AG04449 (cell line): ENCODE measurements at regions not wholly inside any gene's neighbourhood (a gene's known extent, or its start where the extent isn't known, plus 50 kb on each side); places are given as distances from the start of the nearest gene placed in this dataset.
A peak's percentile ranks its signal among the peaks of the same experiment; 100 is the strongest.

Experiments used
- CTCF ChIA-PET: fragments of 350-600 bp; formaldehyde crosslinking; extraction: SDS; loops from one replicate; lab custom pipeline; 2021; ENCODE audit warnings: antibody characterized with exemption; lab: Yijun Ruan, JAX
- POLR2A ChIA-PET: fragments of 400-600, 350-600 bp; formaldehyde crosslinking; extraction: SDS; loops from one replicate; lab custom pipeline; 2020; ENCODE audit warnings: antibody characterized with exemption, inconsistent platforms; lab: Yijun Ruan, JAX
- DNase-seq: peaks from one replicate; pipeline ENCODE4 v3.0.0-alpha.2; 2010; ENCODE audit warnings: low read depth, low spot score
- H3K4me3 ChIP-seq: 2 replicates; pipeline ENCODE4 v1.5.1; 2011; ENCODE audit warnings: low read depth, mild to moderate bottlenecking, control low read depth, low read length
- TF ChIP-seq, protein P1 (sequence below): IDR thresholded peaks from one replicate; pipeline ENCODE4 v1.5.1; 2011; ENCODE audit warnings: mild to moderate bottlenecking, moderate library complexity, low read length, control low read depth, inconsistent platforms; ENCODE audit not compliant: insufficient read depth; ENCODE audit errors: missing control alignments

- no peak overlapping the region for H3K4me3 ChIP-seq
- DNase-seq = peak; percentile 37
- ChIA-PET POLR2A (interaction anchor here (1.1 kb wide), 1 partner anchor 102 kb away, joined by 3 read pairs; no protein-coding TSS in a partner anchor), CTCF (no interaction called here)
- TF ChIP-seq, protein P1, sequence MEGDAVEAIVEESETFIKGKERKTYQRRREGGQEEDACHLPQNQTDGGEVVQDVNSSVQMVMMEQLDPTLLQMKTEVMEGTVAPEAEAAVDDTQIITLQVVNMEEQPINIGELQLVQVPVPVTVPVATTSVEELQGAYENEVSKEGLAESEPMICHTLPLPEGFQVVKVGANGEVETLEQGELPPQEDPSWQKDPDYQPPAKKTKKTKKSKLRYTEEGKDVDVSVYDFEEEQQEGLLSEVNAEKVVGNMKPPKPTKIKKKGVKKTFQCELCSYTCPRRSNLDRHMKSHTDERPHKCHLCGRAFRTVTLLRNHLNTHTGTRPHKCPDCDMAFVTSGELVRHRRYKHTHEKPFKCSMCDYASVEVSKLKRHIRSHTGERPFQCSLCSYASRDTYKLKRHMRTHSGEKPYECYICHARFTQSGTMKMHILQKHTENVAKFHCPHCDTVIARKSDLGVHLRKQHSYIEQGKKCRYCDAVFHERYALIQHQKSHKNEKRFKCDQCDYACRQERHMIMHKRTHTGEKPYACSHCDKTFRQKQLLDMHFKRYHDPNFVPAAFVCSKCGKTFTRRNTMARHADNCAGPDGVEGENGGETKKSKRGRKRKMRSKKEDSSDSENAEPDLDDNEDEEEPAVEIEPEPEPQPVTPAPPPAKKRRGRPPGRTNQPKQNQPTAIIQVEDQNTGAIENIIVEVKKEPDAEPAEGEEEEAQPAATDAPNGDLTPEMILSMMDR = no peak
Measured at GRCh38 chr11:115724666-115725065, 220.5 kb upstream of the CADM1 start.

DNA sequence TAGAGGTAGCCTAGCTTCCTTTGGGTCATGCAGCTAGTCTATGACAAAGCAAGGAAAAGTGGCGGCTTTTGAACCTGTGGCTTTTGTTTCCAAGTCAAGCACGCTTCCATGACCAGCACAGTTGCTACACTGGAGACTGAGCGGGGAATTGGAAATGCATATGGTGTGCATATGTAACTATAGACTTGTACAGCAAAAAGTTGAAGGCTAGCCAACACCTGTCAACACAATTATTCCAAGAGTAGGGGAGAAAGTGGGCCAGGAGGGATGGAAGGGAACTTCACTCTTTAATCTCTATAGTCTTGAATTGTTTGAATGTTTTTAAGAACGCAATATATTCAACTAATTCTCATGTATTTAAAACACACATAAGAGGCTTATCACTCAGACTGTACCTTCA lies 218.5 kb upstream of the CADM1 start:
- ChIA-PET POLR2A (no interaction called here), CTCF (no interaction called here)
- H3K4me3 ChIP-seq = no peak overlapping the region
- TF ChIP-seq, protein P1 = no peak
- DNase-seq = no peak

DNA sequence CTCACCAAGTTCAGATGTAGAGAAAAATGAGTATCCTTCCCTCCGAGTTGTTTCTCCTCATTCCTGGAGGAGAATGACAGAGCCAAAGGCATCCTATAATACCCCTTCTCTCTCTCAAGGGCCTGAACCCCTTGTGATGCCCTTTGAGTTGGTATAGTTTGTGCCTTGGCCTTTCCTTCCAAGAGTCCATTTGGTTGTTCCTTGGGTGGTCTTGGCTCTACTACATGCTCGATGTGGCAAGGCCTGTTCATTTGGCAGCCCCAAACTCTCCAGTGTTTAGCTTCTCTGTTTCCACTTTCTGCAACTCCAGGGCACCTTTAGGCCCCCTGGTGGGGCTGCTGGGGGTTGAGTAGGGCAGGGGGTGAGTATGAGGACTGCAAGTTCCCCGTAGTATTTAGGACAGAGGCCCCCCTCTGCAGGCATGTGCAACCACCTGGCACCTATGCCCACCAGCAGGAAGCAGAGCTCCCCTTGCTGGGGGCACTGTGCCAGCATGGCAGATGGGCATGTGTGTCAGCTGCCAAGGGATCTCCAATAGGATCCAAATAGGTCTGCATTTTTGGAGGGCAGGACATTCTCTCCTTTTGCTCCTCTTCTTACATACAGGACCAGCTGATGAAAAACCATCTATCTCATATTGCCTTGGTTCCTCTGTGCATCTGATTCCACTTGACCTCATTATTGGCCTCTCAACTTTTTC lies 217.2 kb upstream of the CADM1 start:
- CTCF ChIA-PET = interaction anchor here (1.4 kb wide), 1 partner anchor 14 kb away, joined by 3 read pairs; no protein-coding TSS in a partner anchor
- POLR2A ChIA-PET = no interaction called here
- TF ChIP-seq, protein P1 = no peak
- no peak overlapping the region for H3K4me3 ChIP-seq
- no peak for DNase-seq

- ChIA-PET POLR2A (no interaction called here), CTCF (interaction anchor here (1.4 kb wide), 1 partner anchor 14 kb away, joined by 3 read pairs; no protein-coding TSS in a partner anchor)
- TF ChIP-seq, protein P1 = no peak
- no peak for DNase-seq
- no peak overlapping the region for H3K4me3 ChIP-seq
Measured at GRCh38 chr11:115720602-115721245, 216.5 kb upstream of the CADM1 start.

GRCh38 chr11:115718945-115719344 lies 214.7 kb upstream of the CADM1 start:
- POLR2A ChIA-PET = no interaction called here
- CTCF ChIA-PET = no interaction called here
- no peak for DNase-seq
- H3K4me3 ChIP-seq = no peak overlapping the region
- TF ChIP-seq, protein P1 = no peak

DNA sequence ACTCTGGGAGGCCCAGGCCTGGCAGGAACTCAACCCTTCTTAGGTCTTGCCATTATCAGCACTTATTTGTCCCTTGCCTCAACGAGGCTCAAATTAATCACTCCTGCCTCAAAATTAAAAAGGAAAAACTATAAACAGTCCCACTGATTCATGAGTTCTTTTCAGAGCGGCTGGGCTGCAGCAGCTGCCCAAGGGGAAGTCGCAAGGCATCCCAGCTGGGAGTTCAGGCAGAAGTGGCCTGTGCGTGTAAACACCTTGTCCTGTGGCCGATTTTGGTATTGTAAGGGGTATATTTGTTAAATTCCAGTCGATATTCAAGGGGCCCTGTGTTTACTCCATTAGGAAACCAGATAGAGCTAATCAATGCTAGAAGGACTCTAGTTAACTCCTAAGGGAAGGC lies 213.9 kb upstream of the CADM1 start:
- no peak overlapping the region for H3K4me3 ChIP-seq
- TF ChIP-seq, protein P1 = no peak
- no peak for DNase-seq
- ChIA-PET CTCF (no interaction called here), POLR2A (no interaction called here)
